Upper lobe of left lung (tissue), 6 donors: ENCODE measurements at regions not wholly inside any gene's neighbourhood (a gene's known extent, or its start where the extent isn't known, plus 50 kb on each side); places are given as distances from the start of the nearest gene placed in this dataset.
A peak's percentile ranks its signal among the peaks of the same experiment; 100 is the strongest.

Source experiments
- ATAC-seq, 2 donors: fragments of 200-7000 bp; cut with Tn5 transposase; one replicate each; pipeline ENCODE4 v1.9.1; 2022; ENCODE audit warnings: mild to moderate bottlenecking in 2 of 2, moderate library complexity in 2 of 2; ENCODE audit not compliant: low FRiP score in 2 of 2
- DNase-seq, 2 donors: peaks; one replicate each; pipeline ENCODE4 v3.0.0-alpha.2; 2019 to 2020
- H3K27ac ChIP-seq, 4 donors: fragments of 200-600 bp; sonication (generic); one replicate each; pipeline ENCODE4 v1.5.1; 2016 to 2019
- H3K27me3 ChIP-seq, 4 donors: fragments of 200-600 bp; sonication (generic); one replicate each; pipeline ENCODE4 v1.5.1; 2017 to 2019
- H3K36me3 ChIP-seq, 4 donors: fragments of 200-600 bp; sonication (generic); one replicate each; pipeline ENCODE4 v1.5.1; 2016 to 2019
- H3K4me1 ChIP-seq, 4 donors: fragments of 200-600 bp; sonication (generic); one replicate each; pipeline ENCODE4 v1.5.1; 2018 to 2019
- H3K4me3 ChIP-seq, 4 donors: fragments of 200-600 bp; sonication (generic); one replicate each; pipeline ENCODE4 v1.5.1; 2017 to 2019; ENCODE audit warnings: mild to moderate bottlenecking in 2 of 4, moderate library complexity in 1 of 4
- H3K9me3 ChIP-seq, 4 donors: fragments of 200-600 bp; sonication (generic); one replicate each; pipeline ENCODE4 v1.5.1; 2018 to 2019
- EP300 ChIP-seq, 4 donors: sonication (generic); formaldehyde crosslinking; IDR thresholded peaks; one replicate each; pipeline ENCODE4 v1.5.1; 2017; ENCODE audit warnings: antibody characterized with exemption in 4 of 4, control low read depth in 2 of 4
- POLR2A ChIP-seq, 4 donors: fragments of 450-650 bp; IDR thresholded peaks; one replicate each; pipeline ENCODE4 v1.5.1; 2016 to 2017; ENCODE audit warnings: antibody characterized with exemption in 4 of 4, mild to moderate bottlenecking in 2 of 4
- POLR2AphosphoS5 ChIP-seq, 2 donors: sonication (generic); formaldehyde crosslinking; IDR thresholded peaks; one replicate each; pipeline ENCODE4 v1.5.1; 2017; ENCODE audit warnings: antibody characterized with exemption in 2 of 2
- WGBS, 2 donors: methylation state at CpG; one replicate each; pipeline ENCODE4 v1.1.5; 2017 to 2018; 5-methylcytosine and 5-hydroxymethylcytosine counted together
- TF ChIP-seq, protein P1 (sequence below), 6 experiments: fragments of 450-650 bp in 4 of 6; fragments of 200-600 bp in 2 of 6; sonication (generic) in 2 of 6; IDR thresholded peaks; one replicate each; pipeline ENCODE4 v1.5.1; 2016 to 2019; ENCODE audit warnings: antibody characterized with exemption in 6 of 6
- donor health status: DM: no; HTN: no; CAD: no; lungs with moderate emphysema.
- donor health status: DM: no; HTN: yes; CAD: no; lungs with severe emphysema.

DNA sequence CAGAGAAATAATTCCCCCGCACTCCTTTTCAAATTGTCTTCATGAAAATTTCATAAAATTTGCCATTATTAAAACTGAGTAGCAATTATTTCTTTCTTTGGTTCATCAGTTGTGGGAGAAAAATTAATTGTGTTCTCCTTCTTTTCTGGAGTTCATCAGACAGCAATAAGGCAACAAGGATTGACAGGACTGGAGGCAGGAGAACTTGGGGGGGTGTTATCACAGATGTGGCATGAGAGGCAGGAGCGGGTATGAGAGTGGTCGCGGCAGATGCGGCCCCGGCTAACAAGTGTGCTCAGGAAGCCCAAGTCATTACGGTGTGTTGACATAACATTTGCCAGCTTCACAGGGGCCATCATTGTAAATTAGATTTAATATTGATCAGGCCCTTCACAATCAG, 306.6 kb upstream of the TMPO start:
- WGBS, 2 donors: 78 to 90% methylated on average over 7 of the region's 7 CpGs
- ATAC-seq: no peak

GRCh38 chr12:98211909-98212695, 303.3 kb upstream of the TMPO start:
- H3K27ac ChIP-seq: no peak overlapping the region
- H3K4me1 ChIP-seq: no peaks in the 10 kb centered on the region
- TF ChIP-seq POLR2AphosphoS5 (IDR thresholded peaks at IDR 0.05) (no peak), EP300 (IDR thresholded peaks at IDR 0.05) (no peak), POLR2A (IDR thresholded peaks at IDR 0.05) (no peak)
- TF ChIP-seq, protein P1, sequence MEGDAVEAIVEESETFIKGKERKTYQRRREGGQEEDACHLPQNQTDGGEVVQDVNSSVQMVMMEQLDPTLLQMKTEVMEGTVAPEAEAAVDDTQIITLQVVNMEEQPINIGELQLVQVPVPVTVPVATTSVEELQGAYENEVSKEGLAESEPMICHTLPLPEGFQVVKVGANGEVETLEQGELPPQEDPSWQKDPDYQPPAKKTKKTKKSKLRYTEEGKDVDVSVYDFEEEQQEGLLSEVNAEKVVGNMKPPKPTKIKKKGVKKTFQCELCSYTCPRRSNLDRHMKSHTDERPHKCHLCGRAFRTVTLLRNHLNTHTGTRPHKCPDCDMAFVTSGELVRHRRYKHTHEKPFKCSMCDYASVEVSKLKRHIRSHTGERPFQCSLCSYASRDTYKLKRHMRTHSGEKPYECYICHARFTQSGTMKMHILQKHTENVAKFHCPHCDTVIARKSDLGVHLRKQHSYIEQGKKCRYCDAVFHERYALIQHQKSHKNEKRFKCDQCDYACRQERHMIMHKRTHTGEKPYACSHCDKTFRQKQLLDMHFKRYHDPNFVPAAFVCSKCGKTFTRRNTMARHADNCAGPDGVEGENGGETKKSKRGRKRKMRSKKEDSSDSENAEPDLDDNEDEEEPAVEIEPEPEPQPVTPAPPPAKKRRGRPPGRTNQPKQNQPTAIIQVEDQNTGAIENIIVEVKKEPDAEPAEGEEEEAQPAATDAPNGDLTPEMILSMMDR (IDR thresholded peaks at IDR 0.05): no peak
- no peaks in the 10 kb centered on the region for H3K27me3 ChIP-seq
- WGBS, 2 donors: 74 to 75% methylated on average over 8 of the region's 8 CpGs
- no peaks in the 10 kb centered on the region for H3K9me3 ChIP-seq
- H3K36me3 ChIP-seq: no peaks in the 10 kb centered on the region
- no peak overlapping the region for H3K4me3 ChIP-seq
- DNase-seq (no peak), ATAC-seq (peak; percentile 45 to 62)

More for the DNA sequence above, 306.6 kb upstream of the TMPO start:
- Histone ChIP-seq H3K27ac (no peak overlapping the region), H3K4me3 (no peak overlapping the region), H3K27me3 (no peaks in the 10 kb centered on the region), H3K9me3 (peaks cover 0 to 4% (median 0%) of the 10 kb centered on the region in 4 donors), H3K36me3 (no peaks in the 10 kb centered on the region), H3K4me1 (no peaks in the 10 kb centered on the region)
- TF ChIP-seq POLR2A (IDR thresholded peaks at IDR 0.05): no peak
- TF ChIP-seq POLR2AphosphoS5 (IDR thresholded peaks at IDR 0.05): no peak
- TF ChIP-seq, protein P1 (IDR thresholded peaks at IDR 0.05): no peak
- no peak for TF ChIP-seq EP300 (IDR thresholded peaks at IDR 0.05)
- DNase-seq: peak in 1 of 2 donors; percentile 22

DNA sequence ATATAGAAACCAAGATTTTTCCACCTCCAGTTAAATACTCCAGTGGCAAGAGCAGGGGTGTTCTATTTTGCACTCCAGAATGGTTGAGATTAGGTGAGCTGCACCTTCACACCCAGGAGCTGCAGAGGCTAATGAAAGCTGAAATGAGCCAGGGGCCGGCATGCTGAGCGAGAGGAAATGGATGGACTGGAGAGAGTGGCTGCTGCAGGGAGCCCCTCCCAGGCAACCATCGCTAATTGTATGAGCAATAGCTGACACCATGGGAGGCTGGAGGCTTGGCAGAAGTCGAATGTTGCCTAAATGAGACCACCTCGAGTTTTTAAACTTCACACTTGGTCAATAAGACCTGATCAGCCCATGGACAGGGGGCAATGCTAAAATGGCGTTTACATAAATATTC, 301.8 kb upstream of the TMPO start:
- no peak for TF ChIP-seq EP300 (IDR thresholded peaks at IDR 0.05)
- no peak for TF ChIP-seq POLR2A (IDR thresholded peaks at IDR 0.05)
- TF ChIP-seq, protein P1 (IDR thresholded peaks at IDR 0.05): no peak
- no peak for TF ChIP-seq POLR2AphosphoS5 (IDR thresholded peaks at IDR 0.05)

DNA sequence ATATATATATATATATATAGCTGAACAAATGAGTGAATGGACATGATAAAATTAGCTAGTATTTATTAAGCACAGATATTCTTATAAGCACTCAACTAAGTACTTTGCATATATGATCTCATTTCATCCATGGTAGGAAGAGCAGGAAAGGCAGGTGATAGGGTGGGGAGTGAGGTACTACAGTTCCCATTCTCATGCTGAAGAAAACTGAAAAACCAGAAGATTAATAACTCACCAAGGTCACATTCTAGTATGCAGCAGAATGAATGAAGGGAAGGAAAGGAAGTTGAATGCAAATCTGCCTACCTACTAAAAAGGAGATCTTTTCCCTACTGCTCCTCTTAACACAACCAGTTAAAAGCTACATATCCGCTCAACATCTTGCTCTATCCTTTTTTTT, 298.1 kb upstream of the TMPO start:
- ATAC-seq (no peak), DNase-seq (no peak)
- Histone ChIP-seq H3K4me3 (no peak overlapping the region), H3K9me3 (no peaks in the 10 kb centered on the region), H3K27me3 (no peaks in the 10 kb centered on the region), H3K36me3 (no peaks in the 10 kb centered on the region), H3K4me1 (no peaks in the 10 kb centered on the region), H3K27ac (no peak overlapping the region)
- TF ChIP-seq POLR2A (IDR thresholded peaks at IDR 0.05) (no peak), EP300 (IDR thresholded peaks at IDR 0.05) (no peak), POLR2AphosphoS5 (IDR thresholded peaks at IDR 0.05) (no peak)
- TF ChIP-seq, protein P1 (IDR thresholded peaks at IDR 0.05): no peak
- WGBS, 2 donors: 94 to 100% methylated on average over 1 of the region's 1 CpG

More for the DNA sequence above, 301.8 kb upstream of the TMPO start:
- H3K4me1 ChIP-seq: no peaks in the 10 kb centered on the region
- H3K4me3 ChIP-seq: no peak overlapping the region
- DNase-seq (no peak), ATAC-seq (no peak)
- no peaks in the 10 kb centered on the region for H3K27me3 ChIP-seq
- 52 to 55% methylated on average over 5 to 6 of the region's 6 CpGs for WGBS, 2 donors
- no peaks in the 10 kb centered on the region for H3K36me3 ChIP-seq
- no peaks in the 10 kb centered on the region for H3K9me3 ChIP-seq
- no peak overlapping the region for H3K27ac ChIP-seq

DNA sequence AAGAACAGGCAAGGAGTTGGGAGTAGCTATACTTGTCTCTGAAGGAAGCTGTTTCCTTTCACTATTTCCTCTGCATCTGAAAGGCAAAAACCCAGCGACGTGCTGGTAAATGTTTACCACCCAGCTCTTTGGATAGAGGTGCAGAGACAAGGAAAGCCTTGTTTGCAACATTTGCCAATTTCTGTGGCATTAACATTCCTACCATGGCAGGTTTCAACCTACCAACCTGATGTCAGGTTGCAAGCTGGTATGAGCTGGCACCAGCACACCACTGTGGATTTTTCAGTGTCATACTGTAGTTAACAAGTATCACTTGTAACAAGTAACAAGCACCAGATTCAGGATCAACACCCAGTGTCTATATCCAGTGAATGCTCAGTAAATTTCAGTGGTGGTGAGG, 294.8 kb upstream of the TMPO start:
- WGBS, 2 donors: 32 to 38% methylated on average over 2 of the region's 2 CpGs
- TF ChIP-seq, protein P1 (IDR thresholded peaks at IDR 0.05): no peak
- TF ChIP-seq POLR2AphosphoS5 (IDR thresholded peaks at IDR 0.05) (no peak), POLR2A (IDR thresholded peaks at IDR 0.05) (no peak)
- no peak for ATAC-seq

More for the DNA sequence above, 294.8 kb upstream of the TMPO start:
- no peak overlapping the region for H3K27ac ChIP-seq
- H3K9me3 ChIP-seq: no peaks in the 10 kb centered on the region
- H3K4me1 ChIP-seq: no peaks in the 10 kb centered on the region
- no peak for DNase-seq
- no peak overlapping the region for H3K4me3 ChIP-seq
- H3K27me3 ChIP-seq: no peaks in the 10 kb centered on the region
- H3K36me3 ChIP-seq: no peaks in the 10 kb centered on the region
